Esophagus muscularis mucosa (tissue), 4 donors: ENCODE measurements at regions not wholly inside any gene's neighbourhood (a gene's known extent, or its start where the extent isn't known, plus 50 kb on each side); places are given as distances from the start of the nearest gene placed in this dataset.

ENCODE experiments used
- CTCF ChIP-seq, 3 experiments: fragments of 200-600 bp in 2 of 3; fragments of 450-650 bp in 1 of 3; sonication (generic) in 2 of 3; IDR thresholded peaks; one replicate each; pipeline ENCODE4 v1.5.1; 2017 to 2019; ENCODE audit warnings: antibody characterized with exemption in 3 of 3, mild to moderate bottlenecking in 2 of 3, moderate library complexity in 1 of 3
- EP300 ChIP-seq: sonication (generic); formaldehyde crosslinking; IDR thresholded peaks from one replicate; pipeline ENCODE4 v1.6.1; 2017; ENCODE audit warnings: antibody characterized with exemption
- POLR2AphosphoS5 ChIP-seq, 2 donors: sonication (generic); formaldehyde crosslinking; IDR thresholded peaks; one replicate each; pipeline ENCODE4 v1.6.1; 2017; ENCODE audit warnings: antibody characterized with exemption in 2 of 2

GRCh38 chr2:126315828-126316227 is 340.1 kb upstream of the GYPC start:
- TF ChIP-seq POLR2AphosphoS5 (IDR thresholded peaks at IDR 0.05): no peak
- no peak for TF ChIP-seq EP300
- no peak for TF ChIP-seq CTCF (IDR thresholded peaks at IDR 0.05)
